MM.1S (cell line): ENCODE measurements at regions not wholly inside any gene's neighbourhood (a gene's known extent, or its start where the extent isn't known, plus 50 kb on each side); places are given as distances from the start of the nearest gene placed in this dataset.
"Not testable (repeated sequence)": the region's sequence is repeated elsewhere in the genome, so short reads cannot be mapped to it uniquely, and the experiment has no call there.

Experiments
- CTCF ChIP-seq: fragments of 300-600 bp; sonication (generic); IDR thresholded peaks from 2 replicates; pipeline ENCODE4 v1.5.1; 2016; ENCODE audit warnings: antibody characterized with exemption, low read length, mixed read lengths
- EZH2 ChIP-seq: fragments of 300-600 bp; sonication (generic); optimal IDR thresholded peaks from 2 replicates; pipeline ENCODE3; 2017; ENCODE audit warnings: low read depth, mild to moderate bottlenecking, antibody characterized with exemption, low read length, mixed read lengths

GRCh38 chr1:109857702-109858101 is 52.9 kb upstream of the CSF1 start:
- TF ChIP-seq CTCF, EZH2: not testable (repeated sequence)
